ENCODE measurements at regions not wholly inside any gene's neighbourhood (a gene's known extent, or its start where the extent isn't known, plus 50 kb on each side); places are given as distances from the start of the nearest gene placed in this dataset.
"Not testable (repeated sequence)": the region's sequence is repeated elsewhere in the genome, so short reads cannot be mapped to it uniquely, and the experiment has no call there.

DNA sequence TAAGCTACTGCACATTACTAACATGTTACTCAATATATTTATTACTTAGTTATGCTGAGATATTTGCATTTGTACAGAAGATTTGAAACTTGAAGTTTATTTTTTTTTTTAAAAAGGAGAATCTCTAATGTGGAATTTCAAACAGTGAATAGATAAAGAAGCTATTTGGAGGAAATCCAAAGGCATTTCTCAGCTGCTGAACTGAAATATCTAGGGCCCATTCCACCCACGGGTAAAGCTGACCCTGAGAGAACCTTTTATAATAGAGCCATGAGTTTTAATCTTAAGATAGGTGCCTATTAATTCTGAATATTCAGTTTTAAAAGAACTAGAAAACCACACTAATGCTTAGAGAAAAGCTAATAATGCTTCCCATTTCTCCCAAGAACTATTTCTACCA, 225.4 kb upstream of the CAND1 start:
- TF ChIP-seq, protein P1, sequence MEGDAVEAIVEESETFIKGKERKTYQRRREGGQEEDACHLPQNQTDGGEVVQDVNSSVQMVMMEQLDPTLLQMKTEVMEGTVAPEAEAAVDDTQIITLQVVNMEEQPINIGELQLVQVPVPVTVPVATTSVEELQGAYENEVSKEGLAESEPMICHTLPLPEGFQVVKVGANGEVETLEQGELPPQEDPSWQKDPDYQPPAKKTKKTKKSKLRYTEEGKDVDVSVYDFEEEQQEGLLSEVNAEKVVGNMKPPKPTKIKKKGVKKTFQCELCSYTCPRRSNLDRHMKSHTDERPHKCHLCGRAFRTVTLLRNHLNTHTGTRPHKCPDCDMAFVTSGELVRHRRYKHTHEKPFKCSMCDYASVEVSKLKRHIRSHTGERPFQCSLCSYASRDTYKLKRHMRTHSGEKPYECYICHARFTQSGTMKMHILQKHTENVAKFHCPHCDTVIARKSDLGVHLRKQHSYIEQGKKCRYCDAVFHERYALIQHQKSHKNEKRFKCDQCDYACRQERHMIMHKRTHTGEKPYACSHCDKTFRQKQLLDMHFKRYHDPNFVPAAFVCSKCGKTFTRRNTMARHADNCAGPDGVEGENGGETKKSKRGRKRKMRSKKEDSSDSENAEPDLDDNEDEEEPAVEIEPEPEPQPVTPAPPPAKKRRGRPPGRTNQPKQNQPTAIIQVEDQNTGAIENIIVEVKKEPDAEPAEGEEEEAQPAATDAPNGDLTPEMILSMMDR (IDR thresholded peaks at IDR 0.05; ENCODE audit: insufficient read depth, low read length): no peak
- DNase-seq (ENCODE audit: low read depth): no peak
- H3K4me3 ChIP-seq (ENCODE audit: low read depth, low read length): no peak overlapping the region

DNA sequence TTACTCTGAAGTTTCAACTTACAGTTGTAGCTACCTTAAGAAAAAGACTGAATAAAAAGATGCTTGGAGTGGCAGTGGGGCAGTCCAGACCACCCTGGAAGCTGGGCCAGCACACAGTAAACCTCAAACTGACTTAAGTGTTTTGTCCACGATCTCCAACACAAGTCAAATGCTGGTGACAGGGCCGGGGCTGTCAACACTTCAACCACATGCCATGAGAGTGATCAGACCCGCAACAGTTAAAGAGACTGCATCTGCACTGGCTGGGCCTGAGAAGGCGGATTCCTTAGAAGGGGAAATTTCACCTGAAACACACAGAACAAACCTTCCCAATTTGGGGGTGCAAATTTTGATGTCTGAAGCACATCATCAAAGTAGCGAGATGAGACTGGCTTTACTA, 223.5 kb upstream of the CAND1 start:
- TF ChIP-seq, protein P1 (IDR thresholded peaks at IDR 0.05; ENCODE audit: insufficient read depth, low read length): no peak
- no peak for DNase-seq (ENCODE audit: low read depth)
- H3K4me3 ChIP-seq (ENCODE audit: low read depth, low read length): no peak overlapping the region

DNA sequence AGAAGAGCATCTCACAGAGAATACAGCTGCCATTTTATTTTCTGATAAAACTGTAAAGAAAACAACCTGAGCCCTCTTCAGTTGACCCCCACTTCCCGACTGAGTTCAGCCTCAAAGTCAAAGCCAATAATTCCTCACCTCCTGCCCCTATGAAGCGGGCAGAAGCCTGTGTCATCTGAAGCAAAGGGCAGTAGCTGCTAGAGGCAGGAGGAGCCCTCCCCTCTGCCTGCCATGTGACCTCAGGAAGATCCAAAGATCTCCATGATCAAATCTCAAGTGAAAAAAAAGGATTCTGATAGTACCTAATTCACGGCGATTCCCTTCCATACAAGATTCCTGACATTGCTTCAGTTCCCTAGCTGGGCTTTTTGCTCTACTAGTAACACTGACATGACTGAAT, 223.1 kb upstream of the CAND1 start:
- no peak overlapping the region for H3K4me3 ChIP-seq (ENCODE audit: low read depth, low read length)
- TF ChIP-seq, protein P1 (IDR thresholded peaks at IDR 0.05; ENCODE audit: insufficient read depth, low read length): no peak
- DNase-seq (ENCODE audit: low read depth): no peak

GRCh38 chr12:67047634-67048033, 221.5 kb upstream of the CAND1 start:
- no peak for DNase-seq (ENCODE audit: low read depth)
- TF ChIP-seq, protein P1 (IDR thresholded peaks at IDR 0.05; ENCODE audit: insufficient read depth, low read length): no peak
- no peak overlapping the region for H3K4me3 ChIP-seq (ENCODE audit: low read depth, low read length)

- no peak for DNase-seq (ENCODE audit: low read depth)
- H3K4me3 ChIP-seq (ENCODE audit: low read depth, low read length): no peak overlapping the region
- TF ChIP-seq, protein P1 (IDR thresholded peaks at IDR 0.05; ENCODE audit: insufficient read depth, low read length): no peak
These were observed 220.8 kb upstream of the CAND1 start for GRCh38 chr12:67048371-67048770.

DNA sequence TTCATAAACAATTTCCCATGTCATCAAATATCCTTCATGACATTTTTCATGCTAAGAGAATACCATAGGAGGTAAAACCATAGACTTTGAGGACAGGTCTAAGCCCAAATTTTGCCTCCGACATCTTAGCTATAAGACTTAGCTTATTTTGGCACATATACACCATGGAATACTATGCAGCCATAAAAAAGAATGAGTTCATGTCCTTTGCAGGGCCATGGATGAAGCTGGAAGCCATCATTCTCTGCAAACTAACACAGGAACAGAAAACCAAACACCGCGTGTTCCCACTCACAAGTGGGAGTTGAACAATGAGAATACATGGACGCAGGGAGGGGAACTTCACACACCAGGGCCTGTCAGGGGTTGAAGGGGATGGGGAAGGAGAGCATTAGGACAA, 220.0 kb upstream of the CAND1 start:
- DNase-seq (ENCODE audit: low read depth); H3K4me3 ChIP-seq (ENCODE audit: low read depth, low read length): not testable (repeated sequence)

- no peak overlapping the region for H3K4me3 ChIP-seq (ENCODE audit: low read depth, low read length)
- DNase-seq (ENCODE audit: low read depth): no peak
- TF ChIP-seq, protein P1 (IDR thresholded peaks at IDR 0.05; ENCODE audit: insufficient read depth, low read length): no peak
These were observed 216.2 kb upstream of the CAND1 start for GRCh38 chr12:67052981-67053380.

All from fibroblast of the aortic adventitia (primary cell).